Suprapubic skin (tissue), 3 donors: ENCODE measurements at regions not wholly inside any gene's neighbourhood (a gene's known extent, or its start where the extent isn't known, plus 50 kb on each side); places are given as distances from the start of the nearest gene placed in this dataset.

Source experiments
- POLR2A ChIP-seq, 2 donors: fragments of 450-650 bp; IDR thresholded peaks; one replicate each; pipeline ENCODE4 v1.6.1; 2017; ENCODE audit warnings: antibody characterized with exemption in 2 of 2, mild to moderate bottlenecking in 2 of 2, moderate library complexity in 2 of 2
- TF ChIP-seq, protein P1 (sequence below), 2 donors: fragments of 200-600 bp in 1 of 2; fragments of 450-650 bp in 1 of 2; sonication (generic) in 1 of 2; IDR thresholded peaks; one replicate each; pipeline ENCODE4 v1.5.1; 2016 to 2019; ENCODE audit warnings: antibody characterized with exemption in 2 of 2, mild to moderate bottlenecking in 1 of 2, moderate library complexity in 1 of 2

DNA sequence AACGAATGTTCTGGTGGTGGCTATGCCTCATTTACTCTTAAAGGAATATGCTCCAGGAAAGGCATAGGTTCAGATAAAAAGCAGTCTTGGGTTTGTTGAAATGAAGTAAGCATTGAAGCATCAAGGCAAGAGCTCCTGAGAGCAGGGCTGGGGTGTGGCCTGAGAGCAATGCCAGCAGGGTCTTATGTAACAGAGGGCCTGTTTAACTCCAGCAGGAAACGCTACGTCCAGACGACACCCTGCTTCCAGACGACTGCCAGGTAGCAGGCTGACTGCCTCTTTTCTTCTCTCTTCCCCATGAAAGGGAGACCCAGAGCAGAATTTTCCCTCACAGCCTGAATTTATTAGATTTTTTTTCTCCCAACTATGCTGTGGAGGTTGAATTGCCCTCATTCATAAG is 127.2 kb upstream of the SLC5A12 start:
- TF ChIP-seq, protein P1, sequence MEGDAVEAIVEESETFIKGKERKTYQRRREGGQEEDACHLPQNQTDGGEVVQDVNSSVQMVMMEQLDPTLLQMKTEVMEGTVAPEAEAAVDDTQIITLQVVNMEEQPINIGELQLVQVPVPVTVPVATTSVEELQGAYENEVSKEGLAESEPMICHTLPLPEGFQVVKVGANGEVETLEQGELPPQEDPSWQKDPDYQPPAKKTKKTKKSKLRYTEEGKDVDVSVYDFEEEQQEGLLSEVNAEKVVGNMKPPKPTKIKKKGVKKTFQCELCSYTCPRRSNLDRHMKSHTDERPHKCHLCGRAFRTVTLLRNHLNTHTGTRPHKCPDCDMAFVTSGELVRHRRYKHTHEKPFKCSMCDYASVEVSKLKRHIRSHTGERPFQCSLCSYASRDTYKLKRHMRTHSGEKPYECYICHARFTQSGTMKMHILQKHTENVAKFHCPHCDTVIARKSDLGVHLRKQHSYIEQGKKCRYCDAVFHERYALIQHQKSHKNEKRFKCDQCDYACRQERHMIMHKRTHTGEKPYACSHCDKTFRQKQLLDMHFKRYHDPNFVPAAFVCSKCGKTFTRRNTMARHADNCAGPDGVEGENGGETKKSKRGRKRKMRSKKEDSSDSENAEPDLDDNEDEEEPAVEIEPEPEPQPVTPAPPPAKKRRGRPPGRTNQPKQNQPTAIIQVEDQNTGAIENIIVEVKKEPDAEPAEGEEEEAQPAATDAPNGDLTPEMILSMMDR (IDR thresholded peaks at IDR 0.05) = no peak
- TF ChIP-seq POLR2A (IDR thresholded peaks at IDR 0.05) = no peak
